ENCODE measurements at regions not wholly inside any gene's neighbourhood (a gene's known extent, or its start where the extent isn't known, plus 50 kb on each side); places are given as distances from the start of the nearest gene placed in this dataset.

DNA sequence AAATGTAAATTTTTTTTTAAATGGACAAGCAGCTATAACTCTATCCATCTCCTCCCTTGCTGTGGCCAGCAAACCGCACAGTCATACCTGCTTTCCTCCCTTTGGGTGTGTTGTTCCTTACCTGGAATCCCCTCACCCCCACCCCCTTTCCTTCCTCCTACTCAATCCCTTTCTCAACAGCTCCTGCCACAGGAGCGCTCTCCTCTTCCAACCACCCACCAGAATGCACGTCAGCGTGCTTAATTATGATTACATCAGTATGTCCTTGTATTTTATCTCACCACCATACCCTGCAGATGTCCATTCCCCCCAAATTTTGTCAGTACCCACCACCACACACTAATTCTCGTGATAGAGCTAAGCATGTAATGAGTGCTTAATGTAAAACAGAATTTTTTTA, 60.9 kb upstream of the LMO2 start:
- intact Hi-C loops (cut with micrococcal nuclease; ENCODE audit: unreplicated experiment): no loop called here
- CTCF ChIA-PET: interaction anchor here (1.3 to 1.7 kb wide), 2 partner anchors 35 to 95 kb away, joined by 5 read pairs; no protein-coding TSS in a partner anchor
- TF ChIP-seq MTA3 (IDR thresholded peaks at IDR 0.05; ENCODE audit: borderline replicate concordance, low read length) (no peak), NFYB (IDR thresholded peaks at IDR 0.05; ENCODE audit: insufficient read depth, low read depth, low read length) (no peak), ZBTB40 (IDR thresholded peaks at IDR 0.05; ENCODE audit: borderline replicate concordance) (no peak), ASH2L (IDR thresholded peaks at IDR 0.05; ENCODE audit: borderline replicate concordance, low read depth) (no peak), HSF1 (IDR thresholded peaks at IDR 0.05; ENCODE audit: low read depth, low read length) (no peak), STAT3 (IDR thresholded peaks at IDR 0.05; ENCODE audit: low read depth, low read length) (no peak), ETV6 (conservative IDR thresholded peaks at IDR 0.05 in 1 of 2, IDR thresholded peaks at IDR 0.05 in 1 of 2; ENCODE audit: borderline replicate concordance in 1 of 2, low read depth in 1 of 2) (no peak), SPI1 (IDR thresholded peaks at IDR 0.05; ENCODE audit: borderline replicate concordance, insufficient read depth, low read depth, low read length) (no peak), MYC (IDR thresholded peaks at IDR 0.05; ENCODE audit: insufficient read depth, insufficient read length, insufficient replicate concordance, low read length, severe bottlenecking) (no peak)
- TF ChIP-seq, protein P1, sequence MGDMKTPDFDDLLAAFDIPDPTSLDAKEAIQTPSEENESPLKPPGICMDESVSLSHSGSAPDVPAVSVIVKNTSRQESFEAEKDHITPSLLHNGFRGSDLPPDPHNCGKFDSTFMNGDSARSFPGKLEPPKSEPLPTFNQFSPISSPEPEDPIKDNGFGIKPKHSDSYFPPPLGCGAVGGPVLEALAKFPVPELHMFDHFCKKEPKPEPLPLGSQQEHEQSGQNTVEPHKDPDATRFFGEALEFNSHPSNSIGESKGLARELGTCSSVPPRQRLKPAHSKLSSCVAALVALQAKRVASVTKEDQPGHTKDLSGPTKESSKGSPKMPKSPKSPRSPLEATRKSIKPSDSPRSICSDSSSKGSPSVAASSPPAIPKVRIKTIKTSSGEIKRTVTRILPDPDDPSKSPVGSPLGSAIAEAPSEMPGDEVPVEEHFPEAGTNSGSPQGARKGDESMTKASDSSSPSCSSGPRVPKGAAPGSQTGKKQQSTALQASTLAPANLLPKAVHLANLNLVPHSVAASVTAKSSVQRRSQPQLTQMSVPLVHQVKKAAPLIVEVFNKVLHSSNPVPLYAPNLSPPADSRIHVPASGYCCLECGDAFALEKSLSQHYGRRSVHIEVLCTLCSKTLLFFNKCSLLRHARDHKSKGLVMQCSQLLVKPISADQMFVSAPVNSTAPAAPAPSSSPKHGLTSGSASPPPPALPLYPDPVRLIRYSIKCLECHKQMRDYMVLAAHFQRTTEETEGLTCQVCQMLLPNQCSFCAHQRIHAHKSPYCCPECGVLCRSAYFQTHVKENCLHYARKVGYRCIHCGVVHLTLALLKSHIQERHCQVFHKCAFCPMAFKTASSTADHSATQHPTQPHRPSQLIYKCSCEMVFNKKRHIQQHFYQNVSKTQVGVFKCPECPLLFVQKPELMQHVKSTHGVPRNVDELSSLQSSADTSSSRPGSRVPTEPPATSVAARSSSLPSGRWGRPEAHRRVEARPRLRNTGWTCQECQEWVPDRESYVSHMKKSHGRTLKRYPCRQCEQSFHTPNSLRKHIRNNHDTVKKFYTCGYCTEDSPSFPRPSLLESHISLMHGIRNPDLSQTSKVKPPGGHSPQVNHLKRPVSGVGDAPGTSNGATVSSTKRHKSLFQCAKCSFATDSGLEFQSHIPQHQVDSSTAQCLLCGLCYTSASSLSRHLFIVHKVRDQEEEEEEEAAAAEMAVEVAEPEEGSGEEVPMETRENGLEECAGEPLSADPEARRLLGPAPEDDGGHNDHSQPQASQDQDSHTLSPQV (IDR thresholded peaks at IDR 0.05): no peak
- TF ChIP-seq, protein P2, sequence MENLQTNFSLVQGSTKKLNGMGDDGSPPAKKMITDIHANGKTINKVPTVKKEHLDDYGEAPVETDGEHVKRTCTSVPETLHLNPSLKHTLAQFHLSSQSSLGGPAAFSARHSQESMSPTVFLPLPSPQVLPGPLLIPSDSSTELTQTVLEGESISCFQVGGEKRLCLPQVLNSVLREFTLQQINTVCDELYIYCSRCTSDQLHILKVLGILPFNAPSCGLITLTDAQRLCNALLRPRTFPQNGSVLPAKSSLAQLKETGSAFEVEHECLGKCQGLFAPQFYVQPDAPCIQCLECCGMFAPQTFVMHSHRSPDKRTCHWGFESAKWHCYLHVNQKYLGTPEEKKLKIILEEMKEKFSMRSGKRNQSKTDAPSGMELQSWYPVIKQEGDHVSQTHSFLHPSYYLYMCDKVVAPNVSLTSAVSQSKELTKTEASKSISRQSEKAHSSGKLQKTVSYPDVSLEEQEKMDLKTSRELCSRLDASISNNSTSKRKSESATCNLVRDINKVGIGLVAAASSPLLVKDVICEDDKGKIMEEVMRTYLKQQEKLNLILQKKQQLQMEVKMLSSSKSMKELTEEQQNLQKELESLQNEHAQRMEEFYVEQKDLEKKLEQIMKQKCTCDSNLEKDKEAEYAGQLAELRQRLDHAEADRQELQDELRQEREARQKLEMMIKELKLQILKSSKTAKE (IDR thresholded peaks at IDR 0.05; ENCODE audit: low read depth, poor library complexity, severe bottlenecking): no peak

More for the DNA sequence above, 60.9 kb upstream of the LMO2 start:
- H3K27me3 ChIP-seq (replicated peaks in 1 of 2; ENCODE audit: control insufficient read depth in 2 of 2, insufficient read depth in 2 of 2, low read length in 1 of 2): no peaks in the 10 kb centered on the region
- no peaks in the 10 kb centered on the region for H3K79me2 ChIP-seq (ENCODE audit: control insufficient read depth, insufficient read depth, low read length)
- H3K27ac ChIP-seq (ENCODE audit: control insufficient read depth, insufficient read depth): no peak overlapping the region
- H3K9me3 ChIP-seq (replicated peaks; ENCODE audit: control insufficient read depth, insufficient read depth, low read length): no peaks in the 10 kb centered on the region
- no peak overlapping the region for H3K9ac ChIP-seq (ENCODE audit: control insufficient read depth, insufficient read depth, low read length)
- WGBS (ENCODE audit: insufficient coverage, insufficient replicate concordance, low lambda C conversion rate, missing lambda C conversion rate): 81% methylated on average over 5 of the region's 5 CpGs
- RAD21 ChIA-PET (ENCODE audit: unreplicated experiment): interaction anchor here (1.0 kb wide), 1 partner anchor 222 kb away, joined by 3 read pairs; no protein-coding TSS in a partner anchor
- H3K4me2 ChIP-seq (ENCODE audit: control insufficient read depth, insufficient read depth): no peak overlapping the region
- no TSS peak for BruUV-seq (replicated peaks)
- H2AFZ ChIP-seq (ENCODE audit: control insufficient read depth, low read depth, low read length): no peak overlapping the region
- FAIRE-seq (no peak), DNase-seq (ENCODE audit: low read depth, low spot score) (no peak), ATAC-seq (no peak)
- in situ Hi-C loops (cut with MboI): no loop called here
- POLR2A ChIA-PET: no interaction called here
- H3K4me3 ChIP-seq: no peak overlapping the region
- no peaks in the 10 kb centered on the region for H4K20me1 ChIP-seq (ENCODE audit: control insufficient read depth, insufficient read depth)
- no peaks in the 10 kb centered on the region for H3K36me3 ChIP-seq (ENCODE audit: control insufficient read depth in 2 of 2, insufficient read depth in 2 of 2, low read length in 1 of 2)
- SMC1A ChIA-PET (ENCODE audit: uncharacterized antibody, unreplicated experiment): interaction anchor here (0.8 to 1.1 kb wide), 2 partner anchors 9 to 90 kb away, joined by 3 read pairs; no protein-coding TSS in a partner anchor
- no peaks in the 10 kb centered on the region for H3K4me1 ChIP-seq (ENCODE audit: control insufficient read depth, insufficient read depth, low read length)
